ENCODE measurements at regions not wholly inside any gene's neighbourhood (a gene's known extent, or its start where the extent isn't known, plus 50 kb on each side); places are given as distances from the start of the nearest gene placed in this dataset.

- TF ChIP-seq, protein P1, sequence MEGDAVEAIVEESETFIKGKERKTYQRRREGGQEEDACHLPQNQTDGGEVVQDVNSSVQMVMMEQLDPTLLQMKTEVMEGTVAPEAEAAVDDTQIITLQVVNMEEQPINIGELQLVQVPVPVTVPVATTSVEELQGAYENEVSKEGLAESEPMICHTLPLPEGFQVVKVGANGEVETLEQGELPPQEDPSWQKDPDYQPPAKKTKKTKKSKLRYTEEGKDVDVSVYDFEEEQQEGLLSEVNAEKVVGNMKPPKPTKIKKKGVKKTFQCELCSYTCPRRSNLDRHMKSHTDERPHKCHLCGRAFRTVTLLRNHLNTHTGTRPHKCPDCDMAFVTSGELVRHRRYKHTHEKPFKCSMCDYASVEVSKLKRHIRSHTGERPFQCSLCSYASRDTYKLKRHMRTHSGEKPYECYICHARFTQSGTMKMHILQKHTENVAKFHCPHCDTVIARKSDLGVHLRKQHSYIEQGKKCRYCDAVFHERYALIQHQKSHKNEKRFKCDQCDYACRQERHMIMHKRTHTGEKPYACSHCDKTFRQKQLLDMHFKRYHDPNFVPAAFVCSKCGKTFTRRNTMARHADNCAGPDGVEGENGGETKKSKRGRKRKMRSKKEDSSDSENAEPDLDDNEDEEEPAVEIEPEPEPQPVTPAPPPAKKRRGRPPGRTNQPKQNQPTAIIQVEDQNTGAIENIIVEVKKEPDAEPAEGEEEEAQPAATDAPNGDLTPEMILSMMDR (IDR thresholded peaks at IDR 0.05), result no peak
- no peak for TF ChIP-seq ZFX (IDR thresholded peaks at IDR 0.05; ENCODE audit: borderline replicate concordance)
- H3K27ac ChIP-seq, result no peak overlapping the region
Observed at GRCh38 chr13:97798171-97798821, 155.2 kb upstream of the IPO5 start.

DNA sequence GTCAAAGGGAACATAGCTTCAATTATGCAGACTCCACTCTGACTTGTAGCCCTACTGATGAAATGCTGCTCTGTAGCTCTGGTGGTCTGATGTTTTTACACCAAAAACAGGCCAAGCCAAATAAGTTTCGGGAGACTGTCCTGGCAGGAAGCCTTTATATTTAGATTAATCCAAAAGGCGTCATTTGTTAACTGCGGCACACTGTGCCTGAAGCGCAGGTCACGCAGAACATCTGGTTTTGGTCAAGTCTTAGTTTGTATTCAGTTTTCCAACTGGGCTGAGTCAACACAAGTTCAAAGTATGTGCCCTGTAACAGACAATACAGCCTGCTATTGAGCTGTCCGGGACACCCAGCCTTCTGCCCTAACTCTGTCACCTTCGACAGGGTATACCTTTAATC is 154.6 kb upstream of the IPO5 start:
- TF ChIP-seq, protein P1 (IDR thresholded peaks at IDR 0.05), result no peak
- no peak for TF ChIP-seq ZFX (IDR thresholded peaks at IDR 0.05; ENCODE audit: borderline replicate concordance)
- H3K27ac ChIP-seq, result no peak overlapping the region

GRCh38 chr13:97802213-97802612 is 151.3 kb upstream of the IPO5 start:
- TF ChIP-seq, protein P1 (IDR thresholded peaks at IDR 0.05), result no peak
- no peak for TF ChIP-seq ZFX (IDR thresholded peaks at IDR 0.05; ENCODE audit: borderline replicate concordance)
- no peak overlapping the region for H3K27ac ChIP-seq

GRCh38 chr13:97809576-97809975 is 143.9 kb upstream of the IPO5 start:
- H3K27ac ChIP-seq, result no peak overlapping the region
- TF ChIP-seq, protein P1 (IDR thresholded peaks at IDR 0.05), result no peak

- no peak overlapping the region for H3K27ac ChIP-seq
- TF ChIP-seq, protein P1 (IDR thresholded peaks at IDR 0.05), result peak; percentile 52
- no peak for TF ChIP-seq ZFX (IDR thresholded peaks at IDR 0.05; ENCODE audit: borderline replicate concordance)
Observed at GRCh38 chr13:97810152-97810551, 143.3 kb upstream of the IPO5 start.

GRCh38 chr13:97822377-97822776 is 131.1 kb upstream of the IPO5 start:
- TF ChIP-seq, protein P1 (IDR thresholded peaks at IDR 0.05), result no peak
- TF ChIP-seq ZFX (IDR thresholded peaks at IDR 0.05; ENCODE audit: borderline replicate concordance), result no peak
- no peak overlapping the region for H3K27ac ChIP-seq

DNA sequence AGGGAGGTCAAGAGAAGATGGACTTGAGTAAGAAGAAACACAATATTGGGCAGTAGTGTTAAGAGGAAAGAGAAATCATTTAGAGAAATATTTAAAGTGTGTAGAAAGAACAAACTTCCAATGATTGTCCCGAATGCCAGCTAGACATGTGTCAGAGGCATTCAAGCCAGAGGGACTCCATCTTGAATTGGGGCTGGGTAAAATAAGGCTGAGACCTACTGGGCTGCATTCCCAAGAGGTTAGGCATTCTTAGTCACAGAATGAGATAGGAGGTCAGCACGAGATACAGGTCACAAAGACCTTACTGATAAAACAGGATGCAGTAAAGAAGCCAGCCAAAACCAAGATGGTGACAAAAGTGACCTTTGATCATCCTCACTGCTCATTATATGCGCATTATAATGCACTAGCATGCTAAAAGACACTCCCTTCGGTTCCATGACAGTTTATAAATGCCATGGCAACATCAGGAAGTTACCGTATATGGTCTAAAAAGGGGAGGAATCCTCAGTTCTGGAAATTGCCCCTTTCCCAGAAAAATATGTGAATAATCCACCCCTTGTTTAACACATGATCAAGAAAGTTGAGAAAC is 127.0 kb upstream of the IPO5 start:
- TF ChIP-seq ZFX (IDR thresholded peaks at IDR 0.05; ENCODE audit: borderline replicate concordance), result no peak
- TF ChIP-seq, protein P1 (IDR thresholded peaks at IDR 0.05), result no peak

More for the DNA sequence above, 127.0 kb upstream of the IPO5 start:
- no peak overlapping the region for H3K27ac ChIP-seq

Measured in 22Rv1 (cell line).